K562 (cell line): ENCODE measurements at regions not wholly inside any gene's neighbourhood (a gene's known extent, or its start where the extent isn't known, plus 50 kb on each side); places are given as distances from the start of the nearest gene placed in this dataset.

ENCODE experiments used
- ATAC-seq: fragments of 200-7000 bp; cut with Tn5 transposase; 3 replicates; pipeline ENCODE4 v1.9.1; 2020; ENCODE audit warnings: moderate library complexity
- BruUV-seq: library from RNA; stranded (reverse); fragments of 400-500 nt; replicated peaks from 2 replicates; lab custom pipeline; 2021; lab: Mats Ljungman, UMichigan
- CTCF ChIA-PET: fragments of 300-600 bp; formaldehyde crosslinking; extraction: SDS; loops from one replicate; lab custom pipeline; 2021; ENCODE audit warnings: low intra/inter-chr PET ratio; lab: Yijun Ruan, JAX
- POLR2A ChIA-PET: fragments of 300-600, 350-650 bp; sonication (Branson Sonifier 250); formaldehyde crosslinking; extraction: SDS; loops from one replicate; lab custom pipeline; 2021; ENCODE audit warnings: antibody characterized with exemption, inconsistent platforms; lab: Yijun Ruan, JAX
- DNase-seq, 4 experiments: peaks; one replicate each; pipeline versions ENCODE4 v3.0.0 to v3.0.0-alpha.2; 2011 to 2018; ENCODE audit warnings: low spot score in 3 of 4, mixed read lengths in 3 of 4; ENCODE audit errors: extremely low read depth in 1 of 4
- FAIRE-seq: peaks from 2 replicates; lab custom pipeline; 2011; peaks lifted over from hg19 to GRCh38; lab: Jason Lieb, UNC
- H2AFZ ChIP-seq: 2 replicates; pipeline ENCODE4 v1.6.0; 2011; ENCODE audit warnings: low read depth, low read length, control low read depth, inconsistent platforms
- H3K27ac ChIP-seq: fragments of 200-600 bp; 3 replicates; pipeline ENCODE4 v1.8.0; 2011; ENCODE audit warnings: low read depth, mild to moderate bottlenecking, control low read depth, inconsistent platforms, low read length, moderate library complexity, mixed read lengths; ENCODE audit errors: extremely low read depth
- H3K27me3 ChIP-seq, 2 experiments: fragments of 300-600 bp in 1 of 2; 2 replicates in 1 of 2; 3 replicates in 1 of 2; pipeline versions ENCODE4 v1.6.0 to v1.8.0; 2011; ENCODE audit warnings: inconsistent platforms in 2 of 2, low read length in 2 of 2, mild to moderate bottlenecking in 1 of 2, mixed read lengths in 1 of 2, moderate library complexity in 1 of 2; ENCODE audit not compliant: control insufficient read depth in 2 of 2, insufficient read depth in 2 of 2
- H3K36me3 ChIP-seq: fragments of 300-600 bp; 3 replicates; pipeline ENCODE4 v1.8.0; 2011; ENCODE audit warnings: mild to moderate bottlenecking, low read length, inconsistent platforms; ENCODE audit not compliant: control insufficient read depth, insufficient read depth
- H3K4me1 ChIP-seq, 2 experiments: fragments of 200-600 bp in 1 of 2; replicated peaks in 1 of 2; 2 replicates in 1 of 2; 3 replicates in 1 of 2; pipeline versions ENCODE4 v1.5.1 to v1.8.0; 2011; ENCODE audit warnings: inconsistent platforms in 2 of 2, low read length in 2 of 2, mild to moderate bottlenecking in 1 of 2, mixed read lengths in 1 of 2, moderate library complexity in 1 of 2; ENCODE audit not compliant: control insufficient read depth in 2 of 2, insufficient read depth in 2 of 2
- H3K4me2 ChIP-seq: 2 replicates; pipeline ENCODE4 v1.6.1; 2011; ENCODE audit warnings: low read length, control low read depth, inconsistent platforms, mixed read lengths; ENCODE audit not compliant: insufficient read depth
- H3K4me3 ChIP-seq: fragments of 200-600 bp; sonication (generic), shearing (Covaris generic); 2 replicates; pipeline ENCODE4 v1.5.1; 2016; ENCODE audit warnings: control low read depth, inconsistent platforms
- H3K79me2 ChIP-seq: fragments of 200-600 bp; 3 replicates; pipeline ENCODE4 v1.8.0; 2011; ENCODE audit warnings: low read length, inconsistent platforms; ENCODE audit not compliant: control insufficient read depth, insufficient read depth
- H3K9ac ChIP-seq, 2 experiments: 2 replicates each; pipeline versions ENCODE4 v1.6.0 to v1.6.1; 2011; ENCODE audit warnings: low read depth in 2 of 2, low read length in 2 of 2, control low read depth in 1 of 2, inconsistent platforms in 1 of 2, mild to moderate bottlenecking in 1 of 2, mixed read lengths in 1 of 2; ENCODE audit not compliant: insufficient read depth in 1 of 2
- H3K9me1 ChIP-seq: one replicate; pipeline ENCODE4 v1.6.0; 2011; ENCODE audit warnings: inconsistent platforms, mild to moderate bottlenecking, low read length, moderate library complexity; ENCODE audit not compliant: control insufficient read depth, insufficient read depth
- H3K9me3 ChIP-seq: replicated peaks from 2 replicates; pipeline ENCODE4 v1.5.1; 2011; ENCODE audit warnings: low read depth, low read length, inconsistent platforms; ENCODE audit not compliant: control insufficient read depth, insufficient read depth
- H4K20me1 ChIP-seq: replicated peaks from 2 replicates; pipeline ENCODE4 v1.6.1; 2011; ENCODE audit warnings: low read length, inconsistent platforms, mixed read lengths; ENCODE audit not compliant: control insufficient read depth, insufficient read depth
- CBFA2T3 ChIP-seq: fragments of 450-650 bp; IDR thresholded peaks from 2 replicates; pipeline ENCODE4 v1.6.1; 2017
- ETV6 ChIP-seq, 3 experiments: fragments of 150-350 bp in 1 of 3; sonication (generic) in 1 of 3; formaldehyde crosslinking in 1 of 3; IDR thresholded peaks; 2 replicates each; pipeline versions ENCODE4 v1.6.1 to v1.8.0; 2014 to 2022; ENCODE audit warnings: borderline replicate concordance in 2 of 3, low read depth in 2 of 3, antibody characterized with exemption in 1 of 3, low read length in 1 of 3, mild to moderate bottlenecking in 1 of 3, missing genetic modification reagents in 1 of 3
- GTF2F1 ChIP-seq: IDR thresholded peaks from 2 replicates; pipeline ENCODE4 v1.6.1; 2011; ENCODE audit warnings: low read depth, low read length, improper control_type of control experiment
- ID3 ChIP-seq, 2 experiments: fragments of 250-450 bp in 1 of 2; fragments of 450-650 bp in 1 of 2; sonication (Bioruptor Pico) in 1 of 2; IDR thresholded peaks; 2 replicates each; pipeline versions ENCODE4 v1.6.1 to v1.8.0; 2016 to 2021; ENCODE audit warnings: mild to moderate bottlenecking in 2 of 2, moderate library complexity in 2 of 2, missing compliant biosample characterization in 1 of 2, missing genetic modification characterization in 1 of 2
- NELFE ChIP-seq: IDR thresholded peaks from 2 replicates; pipeline ENCODE4 v1.6.1; 2011; ENCODE audit warnings: mild to moderate bottlenecking; ENCODE audit not compliant: insufficient read depth, insufficient read length
- NFIC ChIP-seq: fragments of 450-650 bp; IDR thresholded peaks from 2 replicates; pipeline ENCODE4 v1.6.1; 2017; ENCODE audit warnings: mild to moderate bottlenecking, inconsistent platforms
- PHTF2 ChIP-seq: fragments of 250-450 bp; sonication (Bioruptor Pico); IDR thresholded peaks from 2 replicates; pipeline ENCODE4 v1.5.0; 2021; ENCODE audit warnings: mild to moderate bottlenecking
- SMARCE1 ChIP-seq: fragments of 450-650 bp; IDR thresholded peaks from 2 replicates; pipeline ENCODE4 v1.7.1; 2016; ENCODE audit warnings: mild to moderate bottlenecking
- ZMIZ1 ChIP-seq, 2 experiments: fragments of 150-350 bp in 1 of 2; IDR thresholded peaks; 2 replicates each; pipeline ENCODE4 v1.6.1; 2012 to 2016; ENCODE audit warnings: low read depth in 2 of 2, low read length in 2 of 2, mild to moderate bottlenecking in 1 of 2, moderate library complexity in 1 of 2
- ZNF280A ChIP-seq: fragments of 450-650 bp; IDR thresholded peaks from 2 replicates; pipeline ENCODE4 v1.6.1; 2018; ENCODE audit warnings: mild to moderate bottlenecking, low read depth; ENCODE audit not compliant: partially characterized antibody
- WGBS: fragments of 100-300 bp; shearing (Covaris generic); methylation state at CpG from one replicate; pipeline ENCODE4 v1.1.6; 2016; ENCODE audit warnings: low coverage, mixed read lengths; ENCODE audit not compliant: insufficient coverage; ENCODE audit errors: missing lambda C conversion rate; 5-methylcytosine and 5-hydroxymethylcytosine counted together
- in situ Hi-C: fragments of 300-500 bp; cut with MboI; formaldehyde crosslinking; loops from 4 replicates; pipeline ENCODE4 v1.15.0; 2018; ENCODE audit warnings: inconsistent platforms, mixed read lengths
- intact Hi-C: fragments of 100-400 bp; cut with micrococcal nuclease; formaldehyde crosslinking; loops from 2 replicates; pipeline ENCODE4 v1.14.2; 2022

GRCh38 chr21:23475281-23476219 lies 2131.7 kb downstream of the MRPL39 start:
- POLR2A ChIA-PET = no interaction called here
- ATAC-seq = no peak
- no peak overlapping the region for H3K27ac ChIP-seq
- H4K20me1 ChIP-seq = no peaks in the 10 kb centered on the region
- intact Hi-C loops (no loop called here), in situ Hi-C loops (no loop called here)
- no peak overlapping the region for H3K9ac ChIP-seq
- H3K4me2 ChIP-seq = no peak overlapping the region
- H3K4me1 ChIP-seq = no peaks in the 10 kb centered on the region
- no peaks in the 10 kb centered on the region for H3K36me3 ChIP-seq
- no peak for DNase-seq
- CTCF ChIA-PET = no interaction called here
- H2AFZ ChIP-seq = no peak overlapping the region
- no peaks in the 10 kb centered on the region for H3K27me3 ChIP-seq
- no peaks in the 10 kb centered on the region for H3K9me3 ChIP-seq
- FAIRE-seq = no peak
- BruUV-seq = no TSS peak
- no peaks in the 10 kb centered on the region for H3K79me2 ChIP-seq
- WGBS = 2% methylated on average over 6 of the region's 7 CpGs
- H3K9me1 ChIP-seq = no peaks in the 10 kb centered on the region
- no peak overlapping the region for H3K4me3 ChIP-seq
- TF ChIP-seq GTF2F1 (no peak), CBFA2T3 (no peak), SMARCE1 (no peak), PHTF2 (no peak), ZNF280A (no peak), NFIC (no peak), ETV6 (IDR thresholded peaks at IDR 0.05; ENCODE audit: borderline replicate concordance in 1 of 2, low read depth in 2 of 2, low read length in 1 of 2) (no peak), ETV6 (CRISPR knock-in tag; IDR thresholded peaks at IDR 0.05; ENCODE audit: borderline replicate concordance) (no peak), ID3 (CRISPR knock-in tag; IDR thresholded peaks at IDR 0.05) (no peak), ID3 (tag; IDR thresholded peaks at IDR 0.05) (no peak), NELFE (no peak), ZMIZ1 (IDR thresholded peaks at IDR 0.05; ENCODE audit: low read depth in 2 of 2, low read length in 2 of 2) (no peak)
